GM10266 (cell line): ENCODE measurements at regions not wholly inside any gene's neighbourhood (a gene's known extent, or its start where the extent isn't known, plus 50 kb on each side); places are given as distances from the start of the nearest gene placed in this dataset.

Experiments
- DNase-seq: peaks from one replicate; pipeline ENCODE4 v3.0.0; 2012; ENCODE audit errors: extremely low spot score
- CTCF ChIP-seq: IDR thresholded peaks from 2 replicates; pipeline ENCODE4 v1.5.1; 2012; ENCODE audit warnings: mild to moderate bottlenecking, low read depth; ENCODE audit not compliant: control insufficient read depth, insufficient read depth; ENCODE audit errors: missing control alignments

DNA sequence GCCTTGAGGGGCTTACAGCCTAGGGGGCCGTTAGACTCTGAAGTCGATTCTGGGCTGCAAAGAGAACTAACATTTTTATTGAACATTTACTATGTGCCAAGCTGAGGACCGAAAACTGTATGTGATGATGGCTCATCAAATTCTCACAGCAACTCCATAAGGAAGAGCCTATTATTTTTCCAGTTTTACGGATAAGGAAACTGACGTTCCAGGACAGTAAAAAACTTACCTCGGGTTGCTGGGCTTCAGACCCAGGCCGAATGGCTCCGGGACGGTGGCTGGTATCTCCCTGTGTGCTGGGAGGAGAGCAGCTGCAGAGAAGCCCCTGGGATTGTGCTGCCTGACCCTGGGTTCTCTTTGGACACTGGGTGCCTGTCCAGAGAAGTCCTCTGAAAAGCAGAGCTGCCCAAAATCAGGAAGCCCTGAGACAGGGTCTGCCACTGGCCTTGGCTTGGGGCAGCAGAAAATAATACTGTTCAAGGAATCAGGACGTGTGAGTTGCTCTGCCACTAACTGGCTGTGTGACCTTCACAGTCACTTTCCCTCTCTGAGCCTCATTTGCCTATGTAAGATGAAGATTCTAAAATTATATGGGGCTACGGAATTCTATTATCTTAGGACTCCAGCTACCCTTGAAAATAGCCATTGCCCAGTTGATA is 116.3 kb upstream of the CPEB4 start:
- DNase-seq = no peak
- TF ChIP-seq CTCF = no peak

DNA sequence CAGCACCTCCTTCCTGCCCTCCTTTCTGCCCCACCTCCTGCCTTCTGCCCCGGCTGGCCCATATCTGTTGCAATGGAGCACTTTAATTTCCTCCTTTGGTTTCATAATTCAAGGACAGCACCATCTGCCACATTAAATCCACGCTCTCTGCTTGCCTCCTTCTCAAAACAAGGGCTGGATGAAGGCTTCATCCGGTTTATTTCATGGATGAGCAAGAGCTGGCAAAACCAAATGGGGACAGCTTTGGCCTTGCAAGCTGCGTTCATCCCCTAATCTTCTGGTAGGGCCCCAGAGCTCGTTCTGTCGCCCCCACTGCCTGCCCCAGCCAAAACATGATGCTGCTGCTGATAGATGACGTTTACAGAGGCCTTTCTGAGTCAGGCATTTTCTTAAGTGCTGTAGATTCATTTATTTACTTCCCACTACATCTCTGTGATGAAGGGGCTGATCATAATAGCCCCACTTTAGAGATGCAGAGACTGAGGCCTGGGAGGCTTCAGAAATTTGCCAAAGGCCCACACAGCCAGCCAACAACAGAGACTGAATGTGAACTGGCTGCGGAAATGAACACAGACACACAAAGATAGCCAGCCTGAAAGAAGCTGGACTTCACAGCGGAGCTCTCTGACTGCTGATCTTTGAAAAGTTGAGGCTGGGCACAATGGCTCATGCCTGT is 115.6 kb upstream of the CPEB4 start:
- no peak for TF ChIP-seq CTCF
- no peak for DNase-seq

DNA sequence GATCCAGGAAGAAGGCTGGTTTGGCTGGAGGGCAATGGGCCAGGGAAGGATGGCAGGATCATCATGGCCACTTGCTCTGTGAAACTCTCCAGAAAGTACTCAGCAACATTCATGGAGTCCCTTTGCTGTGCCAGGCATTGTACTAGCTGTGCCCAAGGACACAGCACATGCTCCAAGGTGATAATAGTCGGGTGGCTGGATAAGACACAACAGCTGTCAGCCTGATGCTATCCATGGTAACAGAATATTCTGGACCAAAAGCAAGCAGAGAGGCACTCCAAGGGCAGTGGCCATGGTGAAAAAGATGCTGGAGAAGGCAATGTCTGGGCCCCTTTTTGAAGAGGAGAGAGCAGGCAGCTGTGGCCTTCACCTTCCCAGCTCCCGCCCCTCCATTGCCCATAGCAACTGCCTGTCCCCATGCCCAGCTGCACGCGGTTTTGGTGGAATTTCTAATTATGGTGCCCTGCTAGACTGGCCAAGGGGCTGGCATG is 113.8 kb upstream of the CPEB4 start:
- DNase-seq = no peak
- TF ChIP-seq CTCF = no peak

- no peak for DNase-seq
- no peak for TF ChIP-seq CTCF
These were observed 112.6 kb upstream of the CPEB4 start for GRCh38 chr5:173775261-173776197.

- DNase-seq = no peak
- no peak for TF ChIP-seq CTCF
These were observed 111.0 kb upstream of the CPEB4 start for GRCh38 chr5:173777149-173777548.

- no peak for TF ChIP-seq CTCF
These were observed 110.5 kb upstream of the CPEB4 start for GRCh38 chr5:173777674-173778073.

More at GRCh38 chr5:173777674-173778073, 110.5 kb upstream of the CPEB4 start:
- DNase-seq = no peak
